ENCODE measurements at regions not wholly inside any gene's neighbourhood (a gene's known extent, or its start where the extent isn't known, plus 50 kb on each side); places are given as distances from the start of the nearest gene placed in this dataset.
"Not testable (repeated sequence)": the region's sequence is repeated elsewhere in the genome, so short reads cannot be mapped to it uniquely, and the experiment has no call there.

- no peak for DNase-seq
These were observed 751.3 kb downstream of the SOCS6 start for GRCh38 chr18:71040161-71040560.

- DNase-seq, result no peak
These were observed 749.4 kb downstream of the SOCS6 start for GRCh38 chr18:71038196-71038595.

- no peak for DNase-seq
These were observed 747.9 kb downstream of the SOCS6 start for GRCh38 chr18:71036783-71037182.

DNA sequence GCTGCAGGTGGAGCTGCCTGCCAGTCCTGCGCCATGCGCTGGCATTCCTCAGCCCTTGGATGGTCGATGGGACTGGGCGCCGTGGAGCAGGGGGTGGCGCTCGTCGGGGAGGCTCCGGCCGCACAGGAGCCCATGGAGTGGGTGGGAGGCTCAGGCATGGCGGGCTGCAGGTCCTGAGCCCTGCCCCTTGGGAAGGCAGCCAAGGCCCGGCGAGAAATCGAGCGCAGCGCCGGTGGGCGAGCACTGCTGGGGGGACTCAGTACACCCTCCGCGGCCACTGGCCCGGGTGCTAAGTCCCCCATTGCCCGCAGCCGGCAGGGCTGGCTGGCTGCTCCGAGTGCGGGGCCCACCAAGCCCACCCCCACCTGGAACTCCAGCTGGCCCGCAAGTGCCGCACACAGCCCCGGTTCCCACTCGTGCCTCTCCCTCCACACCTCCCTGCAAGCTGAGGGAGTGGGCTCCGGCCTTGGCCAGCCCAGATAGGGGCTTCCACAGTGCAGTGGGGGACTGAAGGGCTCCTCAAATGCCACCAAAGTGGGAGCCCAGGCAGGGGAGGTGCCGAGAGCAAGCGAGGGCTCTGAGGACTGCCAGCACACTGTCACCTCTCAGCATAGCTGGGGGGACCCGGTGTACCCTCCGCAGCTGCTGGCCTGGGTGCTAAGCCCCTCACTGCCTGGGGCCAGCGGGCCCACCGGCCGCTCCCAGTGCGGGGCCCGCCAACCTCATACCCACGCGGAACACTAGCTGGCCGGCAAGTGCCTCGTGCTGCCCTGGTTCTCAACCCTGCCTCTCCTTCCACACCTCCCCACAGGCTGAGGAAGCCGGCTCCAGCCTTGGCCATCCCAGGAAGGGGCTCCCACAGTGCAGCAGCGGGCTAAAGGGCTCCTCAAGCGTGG is 742.7 kb downstream of the SOCS6 start:
- DNase-seq, result not testable (repeated sequence)

GRCh38 chr18:71030085-71030484 is 741.2 kb downstream of the SOCS6 start:
- not testable (repeated sequence) for DNase-seq

DNA sequence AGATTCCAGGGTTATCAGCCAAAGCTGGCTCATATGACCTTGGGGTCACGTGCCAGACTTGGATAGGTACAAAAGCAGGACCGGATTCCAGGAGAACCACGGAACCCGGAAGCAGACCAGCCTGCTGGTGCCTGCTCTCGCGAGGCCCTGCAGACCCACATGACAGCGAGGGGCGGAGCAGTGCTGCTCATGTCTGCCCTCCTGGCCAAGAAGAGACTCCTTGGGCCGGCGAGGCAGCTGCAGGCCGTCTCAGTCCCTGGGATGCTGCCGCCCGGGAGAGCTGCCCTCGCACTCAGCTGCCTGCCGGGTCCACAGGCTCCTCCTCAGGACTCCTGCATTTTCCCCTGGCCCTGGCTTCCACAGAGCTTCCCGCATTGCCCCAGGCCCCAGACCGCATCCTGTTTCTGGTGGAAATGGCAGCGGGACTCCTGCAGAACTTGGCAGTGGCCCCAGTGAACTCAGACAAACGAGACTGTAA is 739.5 kb downstream of the SOCS6 start:
- no peak for DNase-seq

GRCh38 chr18:71027531-71027930 is 738.7 kb downstream of the SOCS6 start:
- no peak for DNase-seq

DNA sequence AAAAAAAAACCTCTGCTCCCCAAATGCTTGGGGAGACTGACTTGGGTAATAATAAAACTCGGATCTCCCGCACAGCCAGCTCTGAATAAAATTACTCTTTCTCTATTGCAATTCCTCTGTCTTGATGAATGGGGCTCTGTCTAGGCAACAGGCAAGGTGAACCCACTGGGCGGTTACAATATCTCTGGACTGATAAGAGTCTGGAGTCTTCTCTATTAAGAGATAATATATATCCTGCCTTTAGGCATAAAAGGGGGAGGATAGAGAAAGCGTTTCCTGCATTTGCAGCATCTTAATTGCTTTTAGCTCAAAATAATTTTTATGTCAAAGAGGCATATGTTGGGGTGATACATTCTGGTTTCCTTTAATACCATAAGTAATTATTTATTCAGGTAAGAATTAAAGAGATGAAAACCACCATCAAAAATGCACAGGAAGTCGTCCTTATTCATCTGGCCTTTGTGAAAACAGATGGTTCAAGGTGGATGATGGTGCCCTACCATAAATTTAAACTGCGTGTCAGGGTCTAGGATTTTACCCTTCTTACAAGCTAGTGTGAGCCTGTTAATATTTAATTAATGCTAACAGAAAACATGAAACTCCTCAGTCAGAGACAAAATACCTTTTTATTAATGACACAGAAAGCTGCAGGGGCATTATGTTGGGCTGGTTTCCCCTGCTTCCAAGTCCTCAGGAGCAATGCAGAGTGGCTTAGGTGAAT is 736.8 kb downstream of the SOCS6 start:
- DNase-seq, result no peak

DNA sequence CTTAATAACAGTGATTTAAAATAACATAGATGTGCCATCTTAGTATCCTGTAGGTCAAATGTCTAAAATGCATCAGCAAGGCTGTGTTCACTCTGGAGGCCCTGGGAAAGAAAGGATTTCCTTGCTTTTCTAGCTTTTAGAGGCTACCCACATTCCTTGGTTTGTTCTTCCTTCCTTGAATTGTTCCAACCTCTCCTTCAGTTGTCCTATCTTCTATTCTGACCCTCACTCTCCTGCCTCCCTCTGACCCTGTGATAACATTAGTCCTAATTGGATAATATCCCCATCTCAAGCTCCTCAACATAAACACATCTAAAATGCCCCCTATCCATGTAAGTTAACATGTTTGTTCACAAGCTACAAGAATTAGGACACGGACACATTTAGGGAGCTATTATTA is 733.5 kb downstream of the SOCS6 start:
- no peak for DNase-seq

DNA sequence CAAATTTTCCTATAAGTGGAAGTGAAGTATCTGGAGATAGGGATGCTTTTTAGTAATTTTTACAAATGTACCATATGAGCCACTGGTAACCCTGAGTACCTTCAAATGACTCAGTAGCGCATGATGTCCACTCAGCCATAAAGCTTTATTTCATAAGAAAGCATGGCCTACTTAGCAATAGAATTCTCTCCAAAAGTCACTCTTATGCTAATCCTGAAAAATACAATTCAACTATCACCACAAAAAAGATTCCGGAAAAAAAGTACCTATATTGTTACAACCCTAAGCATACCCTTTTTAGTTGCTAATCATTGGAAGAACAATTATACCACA is 732.2 kb downstream of the SOCS6 start:
- no peak for DNase-seq

DNA sequence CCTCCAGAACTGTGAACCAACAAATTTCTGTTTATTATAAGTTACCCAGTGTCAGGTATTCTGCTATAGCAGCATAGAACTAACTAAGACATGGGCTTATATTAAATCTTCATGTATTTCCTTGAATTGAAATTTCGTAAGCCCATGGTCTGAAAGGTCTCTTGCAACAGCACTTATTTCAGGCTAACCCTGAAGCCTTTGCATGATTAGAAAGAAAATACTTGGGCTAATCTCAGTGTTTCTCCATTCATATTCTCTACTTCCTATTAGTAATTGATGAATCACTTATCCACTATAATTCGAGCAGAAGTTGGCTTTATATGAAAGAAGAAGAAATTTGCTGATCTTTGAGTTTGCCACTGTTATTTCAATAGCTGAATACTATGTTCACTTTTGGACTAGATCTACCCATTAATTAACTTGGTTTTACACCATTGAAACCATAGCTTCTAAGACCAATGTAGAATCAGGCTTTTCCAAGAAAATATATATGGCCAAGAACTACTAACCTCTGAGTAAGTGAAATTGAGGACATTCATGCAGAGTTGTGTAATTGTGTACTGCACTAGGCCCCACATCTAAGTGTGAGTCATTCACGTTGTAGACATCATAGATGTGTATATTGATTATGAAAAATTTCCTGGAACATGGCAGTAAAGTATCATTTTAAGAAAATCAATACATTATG is 731.6 kb downstream of the SOCS6 start:
- no peak for DNase-seq

DNA sequence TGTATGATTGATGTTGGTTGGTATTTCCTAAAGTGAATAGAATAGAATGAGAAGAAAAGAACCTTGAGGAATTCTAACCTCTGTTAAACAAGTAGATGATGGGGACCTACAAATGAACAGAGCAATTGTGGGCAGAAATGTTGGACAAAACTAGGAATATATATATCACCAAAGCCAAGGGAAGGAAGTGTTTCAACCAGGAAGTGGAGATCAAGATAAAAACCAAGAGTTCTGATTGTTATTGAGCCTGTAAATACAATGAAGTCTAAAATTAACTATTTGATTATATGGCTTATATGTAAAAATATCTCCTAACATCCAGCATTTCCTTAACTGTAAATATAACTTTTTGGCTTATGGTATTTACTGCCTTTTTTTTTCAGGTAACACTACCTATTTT is 730.0 kb downstream of the SOCS6 start:
- no peak for DNase-seq

- no peak for DNase-seq
These were observed 723.9 kb downstream of the SOCS6 start for GRCh38 chr18:71012789-71013188.

- no peak for DNase-seq
These were observed 722.5 kb downstream of the SOCS6 start for GRCh38 chr18:71011389-71011788.

GRCh38 chr18:71008257-71008656 is 719.4 kb downstream of the SOCS6 start:
- DNase-seq, result no peak

DNA sequence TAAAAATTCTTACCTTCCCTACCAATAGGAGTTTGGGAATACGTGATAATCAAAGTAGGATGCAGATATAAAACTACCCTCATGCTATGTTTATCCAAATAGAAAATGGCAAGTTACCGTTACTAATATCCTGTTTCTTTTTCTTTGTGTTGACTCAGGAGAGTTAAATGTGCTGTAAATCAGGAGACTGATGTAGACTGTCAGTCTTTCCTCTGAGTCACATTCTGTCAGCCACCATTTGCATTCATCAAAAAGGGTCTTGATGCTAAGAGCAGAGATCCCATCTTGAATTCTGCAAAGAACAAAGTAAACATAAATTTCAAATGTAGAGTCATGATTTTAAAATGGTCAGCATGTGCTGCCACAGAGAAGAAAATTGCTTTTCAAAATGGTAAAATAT is 712.8 kb downstream of the SOCS6 start:
- DNase-seq, result no peak

DNA sequence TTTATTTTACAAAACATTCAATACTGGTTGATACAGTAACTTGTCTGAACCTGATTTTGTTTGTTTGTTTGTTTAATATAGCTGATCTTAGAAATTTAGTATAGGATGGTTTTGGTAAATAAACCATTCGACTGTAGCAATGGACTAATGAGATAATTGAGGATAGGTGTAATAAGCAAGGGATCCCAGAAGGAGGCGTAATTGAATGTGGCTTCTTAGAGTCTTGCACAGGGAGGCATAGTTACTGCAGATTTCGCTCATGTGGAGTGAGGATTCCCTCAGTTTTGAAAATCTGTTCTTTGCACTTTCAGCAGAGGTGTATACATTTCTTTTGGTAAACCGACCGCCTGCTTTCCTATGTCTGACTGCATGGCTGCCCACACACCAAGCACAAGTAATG is 709.6 kb downstream of the SOCS6 start:
- no peak for DNase-seq

- no peak for DNase-seq
These were observed 705.3 kb downstream of the SOCS6 start for GRCh38 chr18:70994116-70994515.

GRCh38 chr18:70991577-70991976 is 702.7 kb downstream of the SOCS6 start:
- DNase-seq, result no peak

- DNase-seq, result no peak
These were observed 697.1 kb downstream of the SOCS6 start for GRCh38 chr18:70985948-70986347.

- DNase-seq, result no peak
These were observed 693.4 kb downstream of the SOCS6 start for GRCh38 chr18:70982292-70982691.

DNA sequence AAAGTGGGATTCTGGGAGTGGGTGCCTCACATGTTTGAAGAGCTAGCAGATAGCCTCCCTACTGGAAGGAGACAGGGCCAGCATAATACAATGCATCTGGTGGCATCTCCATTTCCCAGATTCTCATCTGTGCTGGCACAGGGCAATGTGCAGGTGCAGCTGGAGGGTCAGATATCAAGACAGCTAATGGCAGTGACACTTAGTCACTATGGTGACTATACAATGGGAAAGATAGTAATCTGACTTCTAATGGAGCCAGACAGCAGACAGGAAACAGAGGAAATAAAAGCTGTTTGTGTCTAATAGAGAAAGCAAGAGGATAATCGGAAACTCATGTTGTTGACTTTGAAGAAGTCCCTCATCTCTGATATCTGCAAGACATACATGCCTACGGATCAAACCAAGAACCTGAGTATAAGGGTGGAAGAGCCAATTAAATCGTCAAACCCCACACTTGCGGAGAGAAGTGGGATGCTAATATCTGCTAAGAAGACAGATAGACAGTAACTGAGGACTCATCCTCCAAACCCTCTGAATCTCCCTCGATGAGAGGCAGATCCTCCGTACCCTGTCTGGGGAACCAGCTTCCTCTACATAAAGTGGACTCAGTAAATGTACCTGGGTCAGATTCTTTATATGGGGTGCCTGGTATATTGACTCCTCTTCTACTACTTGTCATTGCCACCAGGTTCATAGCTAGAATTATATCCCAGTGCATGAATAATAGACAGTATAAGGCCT is 692.7 kb downstream of the SOCS6 start:
- DNase-seq, result no peak

DNA sequence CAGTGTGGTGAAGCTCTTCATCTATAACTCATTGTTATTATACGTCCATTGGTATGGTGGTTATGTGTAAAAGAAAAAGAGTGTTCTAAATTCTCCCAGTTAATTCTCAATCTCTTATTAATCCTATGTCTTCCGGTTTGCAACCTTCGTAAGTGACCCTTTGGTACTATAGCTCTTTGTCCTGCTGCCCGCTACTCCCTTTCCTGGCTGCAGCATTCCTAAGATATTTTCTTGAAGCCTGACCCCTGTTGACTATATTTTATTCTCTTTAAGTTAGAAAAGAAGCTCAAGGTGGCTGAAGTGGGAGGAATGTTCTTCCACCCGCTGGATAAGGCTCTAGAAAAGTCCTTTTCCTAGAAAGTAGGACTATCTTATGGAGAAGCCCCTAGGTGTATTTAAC is 684.8 kb downstream of the SOCS6 start:
- DNase-seq, result no peak

All from CD4-positive, alpha-beta T cell treated with Interferon gamma for 1 hour (primary cell).